CD4-positive, alpha-beta memory T cell (primary cell): ENCODE measurements at regions not wholly inside any gene's neighbourhood (a gene's known extent, or its start where the extent isn't known, plus 50 kb on each side); places are given as distances from the start of the nearest gene placed in this dataset.

Experiments used
- CTCF ChIA-PET: fragments of 350-600 bp; sonication (Branson Sonifier 250); formaldehyde crosslinking; loops from one replicate; lab custom pipeline; 2021; ENCODE audit warnings: inconsistent platforms; ENCODE audit not compliant: partially characterized antibody; lab: Charles Lee
- POLR2A ChIA-PET: fragments of 350-600 bp; sonication (Branson Sonifier 250); formaldehyde crosslinking; loops from one replicate; lab custom pipeline; 2021; ENCODE audit not compliant: partially characterized antibody; lab: Charles Lee
- DNase-seq, 5 donors: peaks; one replicate each; pipeline versions ENCODE4 v3.0.0 to v3.0.0-alpha.2; 2020 to 2022; ENCODE audit warnings: mixed read lengths in 1 of 5
- H3K27ac ChIP-seq: one replicate; pipeline ENCODE4 v1.7.0; 2013; ENCODE audit warnings: low read depth, low read length
- H3K27me3 ChIP-seq: 2 replicates; pipeline ENCODE4 v1.7.0; 2013; ENCODE audit warnings: mild to moderate bottlenecking, low read length, moderate library complexity; ENCODE audit not compliant: insufficient read depth
- H3K36me3 ChIP-seq: 2 replicates; pipeline ENCODE4 v1.7.0; 2013; ENCODE audit warnings: mild to moderate bottlenecking, low read length, moderate library complexity; ENCODE audit not compliant: insufficient read depth
- H3K4me1 ChIP-seq: 2 replicates; pipeline ENCODE4 v1.7.0; 2013; ENCODE audit warnings: mild to moderate bottlenecking, low read length, moderate library complexity; ENCODE audit not compliant: insufficient read depth
- H3K4me3 ChIP-seq, 2 donors: one replicate each; pipeline ENCODE4 v1.7.0; 2013; ENCODE audit warnings: low read length in 2 of 2, mild to moderate bottlenecking in 1 of 2
- H3K9me3 ChIP-seq, 2 donors: one replicate each; pipeline ENCODE4 v1.7.0; 2013; ENCODE audit warnings: low read length in 2 of 2, control low read depth in 1 of 2; ENCODE audit not compliant: control insufficient read depth in 1 of 2
- H3K27ac Mint-ChIP-seq, 7 donors: one replicate each; pipeline ENCODE4 v1.8.0; 2020 to 2021; ENCODE audit warnings: mixed read lengths in 7 of 7, mild to moderate bottlenecking in 6 of 7, inconsistent platforms in 3 of 7, moderate library complexity in 3 of 7
- H3K27me3 Mint-ChIP-seq, 2 donors: one replicate each; pipeline ENCODE4 v1.8.0; 2020 to 2021; ENCODE audit warnings: mixed read lengths in 2 of 2
- H3K36me3 Mint-ChIP-seq, 2 donors: one replicate each; pipeline ENCODE4 v1.8.0; 2020 to 2021; ENCODE audit warnings: mixed read lengths in 2 of 2, inconsistent platforms in 1 of 2, mild to moderate bottlenecking in 1 of 2
- H3K4me1 Mint-ChIP-seq, 4 donors: one replicate each; pipeline ENCODE4 v1.8.0; 2020 to 2021; ENCODE audit warnings: mixed read lengths in 4 of 4, mild to moderate bottlenecking in 1 of 4
- H3K4me3 Mint-ChIP-seq, 8 donors: one replicate each; pipeline ENCODE4 v1.8.0; 2020 to 2021; ENCODE audit warnings: mixed read lengths in 8 of 8, mild to moderate bottlenecking in 7 of 8, moderate library complexity in 6 of 8, inconsistent platforms in 3 of 8
- H3K9me3 Mint-ChIP-seq, 8 donors: one replicate each; pipeline ENCODE4 v1.8.0; 2020 to 2021; ENCODE audit warnings: mixed read lengths in 8 of 8, mild to moderate bottlenecking in 5 of 8, inconsistent platforms in 3 of 8, moderate library complexity in 1 of 8
- intact Hi-C: fragments of 100-400 bp; cut with micrococcal nuclease; formaldehyde crosslinking; loops from one replicate; pipeline ENCODE4 v1.15.1; 2023

- no peaks in the 10 kb centered on the region for H3K4me1 Mint-ChIP-seq
- Histone ChIP-seq H3K4me1 (no peaks in the 10 kb centered on the region), H3K4me3 (no peak overlapping the region), H3K27me3 (no peaks in the 10 kb centered on the region), H3K36me3 (no peaks in the 10 kb centered on the region), H3K27ac (no peak overlapping the region), H3K9me3 (no peaks in the 10 kb centered on the region)
- H3K36me3 Mint-ChIP-seq, result no peaks in the 10 kb centered on the region
- DNase-seq, result no peak
- intact Hi-C loops, result no loop called here
- ChIA-PET CTCF (no interaction called here), POLR2A (no interaction called here)
- no peak overlapping the region for H3K27ac Mint-ChIP-seq
- H3K4me3 Mint-ChIP-seq, result no peak overlapping the region
- peaks cover 3 to 14% (median 6%) of the 10 kb centered on the region in 8 donors for H3K9me3 Mint-ChIP-seq
- H3K27me3 Mint-ChIP-seq, result no peaks in the 10 kb centered on the region
These were observed 58.9 kb upstream of the CTNNA2 start for GRCh38 chr2:79453918-79454317.

GRCh38 chr2:79452651-79453050 is 60.2 kb upstream of the CTNNA2 start:
- Histone ChIP-seq H3K27me3 (no peaks in the 10 kb centered on the region), H3K4me1 (no peaks in the 10 kb centered on the region), H3K4me3 (no peak overlapping the region), H3K27ac (no peak overlapping the region), H3K36me3 (no peaks in the 10 kb centered on the region), H3K9me3 (no peaks in the 10 kb centered on the region)
- POLR2A ChIA-PET, result no interaction called here
- H3K4me3 Mint-ChIP-seq, result no peak overlapping the region
- CTCF ChIA-PET, result no interaction called here
- intact Hi-C loops, result no loop called here
- no peak for DNase-seq
- no peak overlapping the region for H3K27ac Mint-ChIP-seq
- no peaks in the 10 kb centered on the region for H3K27me3 Mint-ChIP-seq
- H3K36me3 Mint-ChIP-seq, result no peaks in the 10 kb centered on the region
- peaks cover 3 to 19% (median 8%) of the 10 kb centered on the region in 8 donors for H3K9me3 Mint-ChIP-seq
- H3K4me1 Mint-ChIP-seq, result no peaks in the 10 kb centered on the region

- Histone ChIP-seq H3K36me3 (no peaks in the 10 kb centered on the region), H3K4me1 (no peaks in the 10 kb centered on the region), H3K9me3 (no peaks in the 10 kb centered on the region), H3K27ac (no peak overlapping the region), H3K27me3 (no peaks in the 10 kb centered on the region), H3K4me3 (no peak overlapping the region)
- ChIA-PET POLR2A (no interaction called here), CTCF (no interaction called here)
- Mint-ChIP-seq H3K27me3 (no peaks in the 10 kb centered on the region), H3K27ac (no peak overlapping the region), H3K36me3 (no peaks in the 10 kb centered on the region), H3K4me1 (no peaks in the 10 kb centered on the region), H3K9me3 (peaks cover 0 to 24% (median 11%) of the 10 kb centered on the region in 8 donors), H3K4me3 (no peak overlapping the region)
- DNase-seq, result no peak
- intact Hi-C loops, result no loop called here
These were observed 65.4 kb upstream of the CTNNA2 start for GRCh38 chr2:79447463-79447862.

- POLR2A ChIA-PET, result no interaction called here
- DNase-seq, result no peak
- intact Hi-C loops, result no loop called here
- H3K27ac ChIP-seq, result no peak overlapping the region
- H3K4me1 ChIP-seq, result no peaks in the 10 kb centered on the region
- Mint-ChIP-seq H3K4me1 (no peaks in the 10 kb centered on the region), H3K36me3 (no peaks in the 10 kb centered on the region), H3K4me3 (no peak overlapping the region), H3K9me3 (peaks cover 0 to 21% (median 11%) of the 10 kb centered on the region in 8 donors), H3K27me3 (no peaks in the 10 kb centered on the region), H3K27ac (no peak overlapping the region)
- H3K36me3 ChIP-seq, result no peaks in the 10 kb centered on the region
- CTCF ChIA-PET, result no interaction called here
- no peaks in the 10 kb centered on the region for H3K27me3 ChIP-seq
- H3K9me3 ChIP-seq, result no peaks in the 10 kb centered on the region
- no peak overlapping the region for H3K4me3 ChIP-seq
These were observed 66.5 kb upstream of the CTNNA2 start for GRCh38 chr2:79446313-79446712.

- no peak overlapping the region for H3K27ac Mint-ChIP-seq
- POLR2A ChIA-PET, result no interaction called here
These were observed 75.2 kb upstream of the CTNNA2 start for GRCh38 chr2:79437433-79438267.

GRCh38 chr2:79434362-79434761 is 78.5 kb upstream of the CTNNA2 start:
- ChIA-PET POLR2A (no interaction called here), CTCF (no interaction called here)
- intact Hi-C loops, result no loop called here

More at GRCh38 chr2:79437433-79438267, 75.2 kb upstream of the CTNNA2 start:
- no peak overlapping the region for H3K4me3 Mint-ChIP-seq
- CTCF ChIA-PET, result no interaction called here
- peaks cover 0 to 32% (median 10%) of the 10 kb centered on the region in 8 donors for H3K9me3 Mint-ChIP-seq
- H3K36me3 Mint-ChIP-seq, result no peaks in the 10 kb centered on the region
- Histone ChIP-seq H3K4me1 (no peaks in the 10 kb centered on the region), H3K36me3 (no peaks in the 10 kb centered on the region), H3K9me3 (peaks cover 0 to 3% of the 10 kb centered on the region in 2 donors), H3K27me3 (no peaks in the 10 kb centered on the region), H3K27ac (no peak overlapping the region), H3K4me3 (no peak overlapping the region)
- no peaks in the 10 kb centered on the region for H3K4me1 Mint-ChIP-seq
- DNase-seq, result no peak
- intact Hi-C loops, result no loop called here
- H3K27me3 Mint-ChIP-seq, result no peaks in the 10 kb centered on the region

GRCh38 chr2:79432731-79433146 is 80.1 kb upstream of the CTNNA2 start:
- Mint-ChIP-seq H3K27ac (no peak overlapping the region), H3K4me3 (no peak overlapping the region), H3K9me3 (peaks cover 0 to 26% (median 8%) of the 10 kb centered on the region in 8 donors), H3K27me3 (no peaks in the 10 kb centered on the region), H3K4me1 (no peaks in the 10 kb centered on the region), H3K36me3 (no peaks in the 10 kb centered on the region)
- DNase-seq, result no peak
- Histone ChIP-seq H3K36me3 (no peaks in the 10 kb centered on the region), H3K4me3 (no peak overlapping the region), H3K9me3 (no peaks in the 10 kb centered on the region), H3K27me3 (no peaks in the 10 kb centered on the region), H3K4me1 (no peaks in the 10 kb centered on the region), H3K27ac (no peak overlapping the region)
- POLR2A ChIA-PET, result no interaction called here
- CTCF ChIA-PET, result no interaction called here
- intact Hi-C loops, result no loop called here

More at GRCh38 chr2:79434362-79434761, 78.5 kb upstream of the CTNNA2 start:
- Histone ChIP-seq H3K4me1 (no peaks in the 10 kb centered on the region), H3K27ac (no peak overlapping the region), H3K36me3 (no peaks in the 10 kb centered on the region), H3K9me3 (peaks cover 0 to 3% of the 10 kb centered on the region in 2 donors), H3K4me3 (no peak overlapping the region), H3K27me3 (no peaks in the 10 kb centered on the region)
- Mint-ChIP-seq H3K36me3 (no peaks in the 10 kb centered on the region), H3K9me3 (peaks cover 0 to 37% (median 6%) of the 10 kb centered on the region in 8 donors), H3K4me3 (no peak overlapping the region), H3K27ac (no peak overlapping the region), H3K4me1 (no peaks in the 10 kb centered on the region), H3K27me3 (no peaks in the 10 kb centered on the region)
- no peak for DNase-seq
